ENCODE measurements at regions not wholly inside any gene's neighbourhood (a gene's known extent, or its start where the extent isn't known, plus 50 kb on each side); places are given as distances from the start of the nearest gene placed in this dataset.

DNA sequence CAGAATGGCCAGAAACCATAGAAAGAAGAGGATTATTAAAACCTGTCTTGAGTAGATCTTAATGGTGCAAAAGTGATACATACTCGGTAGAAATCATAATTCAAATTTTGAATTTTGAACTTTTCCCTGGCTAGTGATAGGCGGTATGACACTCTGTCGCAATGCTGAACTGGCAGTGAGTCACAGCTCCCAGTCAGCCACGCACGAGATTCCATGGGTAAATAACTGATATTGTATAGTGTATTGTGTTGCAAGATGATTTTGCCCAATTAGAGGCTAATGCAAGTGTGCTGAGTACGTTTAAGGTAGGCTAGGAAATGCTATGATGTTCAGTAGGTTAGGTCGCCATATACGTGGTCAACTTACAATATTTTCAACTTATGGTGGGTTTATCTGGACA lies 207.0 kb downstream of the SIPA1L2 start:
- TF ChIP-seq ELF4 (IDR thresholded peaks at IDR 0.05) (no peak), CTBP1 (IDR thresholded peaks at IDR 0.05; ENCODE audit: borderline replicate concordance) (no peak), SUZ12 (IDR thresholded peaks at IDR 0.05) (no peak), FOXK2 (IDR thresholded peaks at IDR 0.05) (no peak), SP1 (IDR thresholded peaks at IDR 0.05) (no peak), LEF1 (IDR thresholded peaks at IDR 0.05; ENCODE audit: borderline replicate concordance) (no peak), ZNF384 (IDR thresholded peaks at IDR 0.05) (no peak), L3MBTL2 (conservative IDR thresholded peaks at IDR 0.05) (no peak), ARNT (IDR thresholded peaks at IDR 0.05) (no peak), FOXA1 (IDR thresholded peaks at IDR 0.05) (no peak), FOXM1 (IDR thresholded peaks at IDR 0.05; ENCODE audit: borderline replicate concordance) (no peak), NFRKB (IDR thresholded peaks at IDR 0.05) (no peak), HDGF (IDR thresholded peaks at IDR 0.05; ENCODE audit: borderline replicate concordance) (no peak)
- TF ChIP-seq, protein P1, sequence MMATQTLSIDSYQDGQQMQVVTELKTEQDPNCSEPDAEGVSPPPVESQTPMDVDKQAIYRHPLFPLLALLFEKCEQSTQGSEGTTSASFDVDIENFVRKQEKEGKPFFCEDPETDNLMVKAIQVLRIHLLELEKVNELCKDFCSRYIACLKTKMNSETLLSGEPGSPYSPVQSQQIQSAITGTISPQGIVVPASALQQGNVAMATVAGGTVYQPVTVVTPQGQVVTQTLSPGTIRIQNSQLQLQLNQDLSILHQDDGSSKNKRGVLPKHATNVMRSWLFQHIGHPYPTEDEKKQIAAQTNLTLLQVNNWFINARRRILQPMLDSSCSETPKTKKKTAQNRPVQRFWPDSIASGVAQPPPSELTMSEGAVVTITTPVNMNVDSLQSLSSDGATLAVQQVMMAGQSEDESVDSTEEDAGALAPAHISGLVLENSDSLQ (IDR thresholded peaks at IDR 0.05), result no peak
